HG03354 (cell line): ENCODE measurements at regions not wholly inside any gene's neighbourhood (a gene's known extent, or its start where the extent isn't known, plus 50 kb on each side); places are given as distances from the start of the nearest gene placed in this dataset.

Source experiments
- ATAC-seq: cut with Tn5 transposase; IDR thresholded peaks from one replicate; pipeline ENCODE4 v1.9.1; 2021; ENCODE audit warnings: mild to moderate bottlenecking; ENCODE audit not compliant: unreplicated experiment, poor library complexity, severe bottlenecking

GRCh38 chr10:121154846-121155245, 303.7 kb downstream of the WDR11 start:
- ATAC-seq: no peak

DNA sequence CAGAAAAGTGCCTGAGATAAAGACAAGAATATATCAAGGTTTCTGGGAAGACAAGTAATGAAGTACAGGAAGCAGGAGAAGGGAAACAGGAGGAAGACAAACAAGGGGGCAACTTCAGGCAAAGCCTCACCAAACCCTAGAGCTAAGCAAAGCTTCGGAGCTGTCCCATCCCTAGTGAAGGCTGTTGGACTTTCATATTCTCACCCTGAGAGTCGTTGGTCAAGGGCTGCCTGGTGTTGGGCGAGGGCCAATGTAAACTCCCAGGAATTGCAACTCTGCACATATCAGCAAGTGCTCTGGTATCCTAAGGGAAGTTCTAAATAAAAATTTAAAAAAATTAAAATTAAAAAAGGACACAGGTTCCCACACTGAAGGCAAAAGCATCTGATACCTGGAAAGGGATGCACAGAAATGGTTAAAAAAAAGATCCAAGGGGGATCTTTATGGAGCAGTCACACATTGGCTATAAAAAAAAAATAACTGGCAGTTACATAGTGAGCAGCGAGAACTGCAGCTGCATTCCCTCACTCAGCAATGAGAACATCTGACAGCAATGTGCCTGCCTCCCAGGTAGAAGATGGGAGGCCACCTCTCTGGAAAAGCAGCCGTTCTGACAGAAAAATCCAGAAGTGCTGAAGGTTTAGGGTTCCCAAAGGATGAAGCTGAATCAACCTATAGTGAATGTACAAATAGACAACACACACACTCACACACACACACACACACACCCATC, 304.7 kb downstream of the WDR11 start:
- no peak for ATAC-seq

DNA sequence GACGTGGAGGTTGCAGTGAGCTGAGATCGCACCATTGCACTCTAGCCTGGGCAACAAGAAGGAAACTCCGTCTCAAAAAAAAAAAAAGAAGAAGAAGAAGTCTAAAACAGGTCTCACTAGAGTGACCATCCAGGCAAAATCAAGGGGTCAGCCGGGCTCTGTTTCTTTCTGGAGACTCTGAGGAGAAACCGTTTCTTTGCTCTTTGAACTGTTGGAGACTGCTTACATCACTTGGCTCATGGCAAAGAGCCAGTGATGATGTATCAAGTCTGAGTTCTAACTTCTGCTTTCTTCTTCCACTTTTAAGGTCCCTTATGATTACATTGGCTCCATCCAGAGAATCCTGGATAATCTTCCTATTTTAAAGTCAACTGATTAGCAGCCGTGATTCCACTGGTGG, 306.8 kb downstream of the WDR11 start:
- no peak for ATAC-seq

DNA sequence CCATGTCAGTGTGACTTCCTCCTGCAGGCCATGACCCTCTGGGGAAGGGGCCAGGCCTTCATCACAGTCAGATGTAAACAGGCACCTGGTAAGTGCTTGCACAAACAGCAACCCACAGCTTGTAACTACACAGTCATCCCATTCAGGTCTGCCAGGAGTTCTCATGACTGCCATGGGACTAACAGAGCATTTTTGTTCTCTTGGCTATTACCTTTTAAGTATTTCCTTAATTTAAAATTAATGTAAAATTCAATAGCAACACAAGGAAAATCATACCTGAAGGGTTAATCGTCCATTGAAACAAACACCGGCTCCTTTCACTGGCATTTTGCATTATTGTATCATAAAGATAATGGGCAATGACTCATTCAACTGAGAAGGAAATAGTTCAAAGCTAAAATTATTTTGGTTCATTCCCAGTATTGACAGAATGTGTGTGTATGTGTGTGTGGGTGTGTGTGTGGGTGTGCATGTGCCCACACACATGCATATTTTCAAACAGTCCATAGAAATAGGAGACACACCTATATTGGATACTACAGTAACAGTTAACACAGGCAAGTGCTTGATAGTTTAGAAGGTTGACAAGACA, 307.9 kb downstream of the WDR11 start:
- ATAC-seq: no peak

DNA sequence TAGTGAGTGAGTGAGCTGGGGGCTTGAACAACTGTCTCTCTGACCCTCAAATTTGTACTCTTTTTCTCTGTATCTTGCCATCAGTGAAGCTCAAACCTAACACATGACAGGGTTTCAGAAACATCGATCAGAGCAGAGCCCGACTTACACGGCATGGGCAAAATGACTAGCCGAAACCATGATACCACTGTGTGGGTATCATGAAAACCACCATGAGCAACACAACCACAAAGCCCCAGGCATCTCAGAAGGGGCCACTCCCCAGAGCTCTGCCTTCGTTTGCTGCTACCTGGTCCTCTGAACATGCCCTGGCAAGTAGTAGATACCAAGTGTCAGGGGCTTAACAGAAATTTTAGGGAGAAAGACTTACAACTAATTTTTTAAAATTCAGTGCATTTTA, 308.5 kb downstream of the WDR11 start:
- no peak for ATAC-seq

- ATAC-seq: no peak
Measured at GRCh38 chr10:121165276-121165675, 314.1 kb downstream of the WDR11 start.

DNA sequence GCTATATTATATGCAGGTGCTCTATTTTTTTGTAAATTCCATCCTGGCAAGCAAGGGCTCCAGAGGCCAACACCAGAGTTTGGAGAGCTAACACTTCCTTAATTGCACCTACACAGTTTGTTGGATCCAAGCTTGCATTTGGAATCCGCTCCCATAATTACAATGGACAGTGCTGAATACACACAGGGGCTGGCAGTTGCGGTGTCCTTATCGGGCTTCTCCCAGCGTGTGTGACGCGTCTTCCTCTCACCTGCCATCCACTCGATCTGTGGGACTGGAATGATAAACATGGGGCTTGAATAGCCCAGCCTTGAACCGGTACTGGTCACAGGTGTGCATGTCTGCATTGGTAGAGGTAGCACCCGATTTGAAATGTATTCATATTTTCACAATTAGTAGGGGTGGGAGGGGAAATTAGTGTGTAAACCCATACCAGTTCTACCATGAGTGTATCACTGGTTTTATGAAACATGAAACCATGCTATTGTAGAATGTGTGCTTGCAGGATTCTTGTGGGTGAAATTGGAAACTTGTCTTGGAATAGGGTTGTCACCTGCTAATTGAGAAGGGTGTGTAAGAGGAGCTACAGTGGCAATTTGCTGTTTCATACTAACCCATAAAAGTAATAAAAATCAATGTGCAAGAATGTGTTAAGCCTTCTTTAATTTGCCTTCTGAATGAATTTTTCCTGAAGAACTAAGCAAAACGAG, 316.5 kb downstream of the WDR11 start:
- ATAC-seq: no peak

DNA sequence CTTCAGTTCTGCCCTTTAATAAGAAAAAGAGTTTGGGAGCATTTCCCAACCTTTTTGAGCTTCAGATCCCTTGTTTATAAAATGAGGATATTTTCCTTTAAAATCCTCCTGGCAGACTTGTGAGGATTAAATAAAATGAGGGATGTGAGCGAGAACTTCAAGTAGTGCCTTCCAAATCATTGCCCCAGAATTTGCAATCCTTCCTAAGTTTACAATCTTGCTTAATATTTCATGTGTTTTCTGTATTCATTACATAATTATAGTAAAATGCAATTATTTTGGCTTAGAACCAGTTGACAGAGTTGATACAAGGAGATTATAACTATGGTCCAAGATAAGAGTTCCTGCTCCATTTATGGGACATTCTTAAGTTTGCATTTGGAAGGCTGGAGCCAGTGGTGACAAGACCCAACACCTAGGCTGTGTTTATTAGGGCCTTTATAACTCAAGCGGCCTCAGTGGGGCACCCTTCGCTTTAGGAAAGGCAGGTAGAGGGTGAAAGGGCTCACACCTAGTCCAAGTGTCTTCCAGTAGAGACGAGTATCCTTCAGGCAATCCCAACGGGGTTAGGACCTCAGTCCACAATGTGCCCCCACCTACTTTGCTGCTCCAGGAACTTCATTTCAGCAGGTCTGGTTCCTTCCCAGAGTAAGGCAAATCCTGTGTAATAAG, 317.5 kb downstream of the WDR11 start:
- no peak for ATAC-seq

- ATAC-seq: no peak
Measured at GRCh38 chr10:121169406-121169805, 318.2 kb downstream of the WDR11 start.

DNA sequence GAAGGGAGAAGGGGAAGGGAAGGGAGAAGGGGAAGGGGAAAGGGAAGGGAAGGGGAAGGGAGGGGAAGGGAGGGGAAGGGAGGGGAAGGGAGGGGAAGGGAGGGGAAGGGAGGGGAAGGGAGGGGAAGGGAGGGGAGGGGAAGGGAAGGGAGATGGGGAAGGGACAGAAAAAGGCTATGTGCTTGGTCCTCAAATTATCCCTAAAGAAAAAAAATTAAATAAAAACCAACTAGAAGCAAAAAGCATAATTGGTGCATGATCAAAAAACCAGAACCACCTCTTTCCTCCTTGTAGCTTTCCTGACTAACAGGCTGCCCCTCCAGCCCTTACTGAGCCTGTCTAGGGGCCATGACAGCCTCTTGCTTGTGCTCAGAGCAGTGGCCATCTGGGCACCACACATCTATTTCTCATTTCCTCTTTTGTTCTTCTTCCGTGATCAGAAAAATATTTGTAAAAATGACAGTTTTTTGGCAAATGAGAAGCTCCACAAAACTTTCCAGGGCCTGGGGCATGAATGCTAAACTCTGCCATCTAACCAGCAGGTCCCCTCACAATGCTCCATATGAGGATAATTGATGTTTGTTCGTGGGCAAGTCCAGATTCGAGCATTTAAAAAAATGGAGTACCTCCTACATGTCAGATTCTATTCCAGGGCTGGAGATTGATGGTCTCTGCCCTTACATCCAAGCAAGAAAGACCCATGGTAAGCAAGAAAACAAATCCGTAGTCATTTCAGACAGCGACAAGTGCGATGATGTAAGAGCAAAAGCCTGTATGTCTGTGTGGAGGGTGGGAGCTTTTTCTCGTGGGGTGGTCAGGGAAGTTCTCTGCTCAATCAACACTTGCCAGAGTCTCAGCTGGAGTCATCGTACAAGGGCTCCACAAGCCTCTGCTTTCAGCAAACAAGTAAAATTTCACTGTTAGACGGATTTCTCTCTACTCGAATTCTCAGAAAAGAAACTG, 320.9 kb downstream of the WDR11 start:
- no peak for ATAC-seq

DNA sequence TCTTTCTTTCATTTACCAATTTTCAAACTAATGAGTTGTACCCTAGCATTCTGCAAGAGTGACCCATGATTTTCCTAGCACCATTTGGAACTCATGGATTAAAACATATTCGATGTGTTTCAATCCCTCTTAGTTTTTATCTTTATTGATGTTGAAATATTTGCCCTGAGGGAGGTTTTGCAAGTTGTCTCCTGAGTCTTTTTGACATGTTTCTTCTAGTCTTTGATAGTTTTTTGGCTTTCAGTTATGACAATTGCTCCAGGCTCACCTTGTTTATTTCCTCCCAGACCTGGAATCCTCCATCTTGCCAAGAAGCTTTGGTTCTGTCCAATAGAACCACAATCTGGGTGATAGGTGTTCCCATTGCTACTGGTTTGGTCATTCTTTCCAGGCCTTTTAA, 327.8 kb downstream of the WDR11 start:
- ATAC-seq: no peak

GRCh38 chr10:121182219-121182618, 331.1 kb downstream of the WDR11 start:
- ATAC-seq: no peak

GRCh38 chr10:121183236-121183635, 332.1 kb downstream of the WDR11 start:
- ATAC-seq: no peak

GRCh38 chr10:121183707-121184106, 332.5 kb downstream of the WDR11 start:
- ATAC-seq: no peak

- ATAC-seq: no peak
Measured at GRCh38 chr10:121185816-121186455, 334.8 kb downstream of the WDR11 start.

- no peak for ATAC-seq
Measured at GRCh38 chr10:121187391-121187790, 336.2 kb downstream of the WDR11 start.

GRCh38 chr10:121188005-121188404, 336.8 kb downstream of the WDR11 start:
- ATAC-seq: no peak

DNA sequence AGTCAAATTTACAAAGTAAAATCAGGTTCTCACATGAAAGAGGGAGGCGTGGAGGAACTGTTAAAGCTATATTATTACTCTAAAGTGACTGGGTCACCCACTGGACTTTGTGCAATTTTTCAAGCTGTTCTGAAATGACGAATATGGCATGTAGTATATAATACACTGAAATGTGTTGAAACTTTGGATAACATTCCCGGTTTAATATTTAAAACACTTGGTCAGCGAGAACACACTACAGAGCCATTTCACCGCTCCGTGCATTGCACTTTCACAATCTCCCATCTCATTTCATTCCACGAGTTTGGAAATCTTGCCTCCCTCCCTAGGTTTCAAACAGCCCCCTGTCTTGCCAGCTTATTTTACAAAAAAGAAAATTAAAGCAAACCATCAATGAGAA, 337.9 kb downstream of the WDR11 start:
- no peak for ATAC-seq
